ENCODE measurements at regions not wholly inside any gene's neighbourhood (a gene's known extent, or its start where the extent isn't known, plus 50 kb on each side); places are given as distances from the start of the nearest gene placed in this dataset.

GRCh38 chr3:70789878-70790277 lies 477.4 kb upstream of the MDFIC2 start:
- DNase-seq: no peak

DNA sequence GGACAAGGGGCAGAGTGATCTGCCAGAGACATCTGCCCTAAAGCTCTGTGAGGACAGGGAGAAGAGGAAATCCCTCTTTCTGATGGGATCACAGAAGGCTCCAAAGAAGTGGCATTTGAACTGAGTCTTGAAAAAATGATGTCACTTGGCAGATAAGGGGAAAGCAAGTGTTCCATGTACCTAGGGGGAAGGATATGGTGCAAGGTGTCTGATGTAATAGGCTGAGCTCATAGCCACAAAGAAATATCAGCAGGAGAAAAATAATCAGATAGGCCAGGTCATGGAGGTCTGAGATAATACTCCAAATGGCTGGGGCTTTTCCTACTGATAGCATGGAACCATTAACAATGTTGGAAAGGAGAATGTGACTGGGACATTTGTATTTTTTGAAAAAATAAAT lies 468.4 kb upstream of the MDFIC2 start:
- no peak for DNase-seq

DNA sequence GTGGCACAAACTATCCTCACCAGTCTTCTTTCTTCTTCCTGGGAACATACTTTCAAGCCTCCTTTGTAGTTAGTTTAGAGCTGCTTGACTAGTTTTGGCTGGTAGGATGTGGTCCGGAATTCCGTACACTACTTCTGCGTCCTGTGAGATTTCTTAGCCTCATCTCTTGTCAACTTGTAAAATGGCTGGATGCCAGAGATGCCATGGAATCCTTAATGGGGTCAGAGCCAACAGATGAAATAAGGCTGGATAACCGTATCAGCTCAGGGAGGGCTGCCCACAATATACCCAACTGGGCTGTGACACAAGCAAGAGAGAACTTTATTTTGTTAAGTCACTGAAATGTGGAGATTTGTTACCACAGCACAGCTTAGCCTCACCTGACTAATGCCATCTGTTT lies 466.9 kb upstream of the MDFIC2 start:
- no peak for DNase-seq

GRCh38 chr3:70776081-70776480 lies 463.6 kb upstream of the MDFIC2 start:
- DNase-seq: no peak

- DNase-seq: no peak
Observed at GRCh38 chr3:70775257-70775656, 462.8 kb upstream of the MDFIC2 start.

GRCh38 chr3:70774641-70775040 lies 462.2 kb upstream of the MDFIC2 start:
- peak; percentile 12 for DNase-seq

GRCh38 chr3:70771426-70772147 lies 459.1 kb upstream of the MDFIC2 start:
- peak; percentile 14 for DNase-seq

DNA sequence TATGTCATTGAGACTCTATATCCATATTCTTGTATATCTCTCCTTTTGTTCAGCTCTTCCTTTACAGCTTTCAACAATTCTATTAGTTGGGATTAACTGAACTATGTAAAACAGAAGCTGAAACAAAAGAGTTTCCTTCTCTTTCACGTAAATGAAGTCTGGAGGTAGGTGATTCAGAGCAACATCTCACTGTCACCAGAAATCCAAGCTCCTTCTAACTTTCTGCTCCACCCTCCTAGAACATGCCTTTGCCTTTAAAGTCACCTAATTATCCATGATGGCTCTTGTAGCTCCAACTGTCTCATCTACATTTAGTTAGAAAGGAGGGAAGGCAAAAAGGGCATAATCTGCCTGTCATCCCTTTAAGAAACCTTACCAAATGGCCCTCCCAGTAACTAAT lies 458.2 kb upstream of the MDFIC2 start:
- no peak for DNase-seq

- no peak for DNase-seq
Observed at GRCh38 chr3:70766301-70766700, 453.9 kb upstream of the MDFIC2 start.

- DNase-seq: no peak
Observed at GRCh38 chr3:70763894-70764293, 451.5 kb upstream of the MDFIC2 start.

- DNase-seq: no peak
Observed at GRCh38 chr3:70757658-70758057, 445.2 kb upstream of the MDFIC2 start.

- DNase-seq: no peak
Observed at GRCh38 chr3:70755526-70755925, 443.1 kb upstream of the MDFIC2 start.

- DNase-seq: no peak
Observed at GRCh38 chr3:70754314-70754713, 441.9 kb upstream of the MDFIC2 start.

DNA sequence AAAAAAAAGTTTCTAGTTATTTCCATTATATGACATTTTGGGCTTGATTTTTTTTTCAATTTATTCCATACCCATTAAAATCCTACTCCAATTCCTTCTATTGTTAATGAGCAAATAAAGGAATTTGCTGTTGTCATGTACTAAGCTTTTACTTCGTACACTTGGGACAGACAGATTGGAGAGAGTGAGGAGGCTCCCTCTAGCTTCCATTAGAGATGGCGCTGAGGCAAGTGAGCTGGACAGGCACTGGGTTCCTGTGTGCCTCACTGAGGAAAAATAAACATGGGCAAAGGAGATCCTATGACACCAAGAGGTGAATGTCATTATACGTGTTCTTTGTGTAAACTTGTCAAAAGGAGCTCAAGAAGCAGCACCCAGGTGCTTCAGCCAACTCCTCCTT lies 441.1 kb upstream of the MDFIC2 start:
- DNase-seq: no peak

DNA sequence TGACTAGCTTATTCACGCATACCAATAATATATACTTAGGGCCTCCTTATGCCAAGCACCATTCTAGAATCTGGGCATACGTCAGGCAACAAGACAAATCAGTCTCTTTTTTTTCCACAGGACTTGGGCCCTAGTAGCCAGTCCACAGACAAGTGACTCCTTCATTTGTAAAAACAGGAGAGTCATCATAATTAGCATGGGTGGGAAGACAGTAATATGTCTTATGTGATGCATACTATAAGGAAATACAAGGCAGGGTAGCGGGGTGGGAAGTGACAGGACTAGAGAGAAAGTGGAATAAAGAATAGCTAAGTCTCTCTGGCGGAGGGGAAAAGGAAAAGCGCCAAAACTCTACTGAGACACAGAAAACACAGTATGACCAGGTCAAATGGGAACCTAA lies 439.6 kb upstream of the MDFIC2 start:
- DNase-seq: no peak

GRCh38 chr3:70749122-70749521 lies 436.7 kb upstream of the MDFIC2 start:
- no peak for DNase-seq

- no peak for DNase-seq
Observed at GRCh38 chr3:70748593-70748992, 436.2 kb upstream of the MDFIC2 start.

GRCh38 chr3:70747847-70748246 lies 435.4 kb upstream of the MDFIC2 start:
- no peak for DNase-seq

DNA sequence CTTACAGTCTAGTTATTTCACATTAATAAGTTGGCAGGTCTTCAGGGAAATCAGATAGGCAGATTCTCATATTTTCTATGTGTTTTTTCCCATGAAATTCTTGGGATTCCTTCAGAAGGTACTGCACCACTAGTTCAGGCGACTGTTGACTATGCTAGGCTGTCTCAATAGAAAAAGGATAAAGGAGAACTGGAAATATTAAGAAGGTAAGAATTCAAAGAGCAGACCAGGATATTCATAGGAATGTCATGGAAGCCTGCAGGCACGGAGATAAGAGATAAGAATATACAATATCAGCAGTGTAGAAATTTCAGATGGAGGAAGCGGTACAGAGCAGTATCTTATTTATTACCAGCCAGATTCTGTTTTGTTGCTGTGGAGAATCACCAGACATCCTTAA lies 432.1 kb upstream of the MDFIC2 start:
- DNase-seq: no peak

DNA sequence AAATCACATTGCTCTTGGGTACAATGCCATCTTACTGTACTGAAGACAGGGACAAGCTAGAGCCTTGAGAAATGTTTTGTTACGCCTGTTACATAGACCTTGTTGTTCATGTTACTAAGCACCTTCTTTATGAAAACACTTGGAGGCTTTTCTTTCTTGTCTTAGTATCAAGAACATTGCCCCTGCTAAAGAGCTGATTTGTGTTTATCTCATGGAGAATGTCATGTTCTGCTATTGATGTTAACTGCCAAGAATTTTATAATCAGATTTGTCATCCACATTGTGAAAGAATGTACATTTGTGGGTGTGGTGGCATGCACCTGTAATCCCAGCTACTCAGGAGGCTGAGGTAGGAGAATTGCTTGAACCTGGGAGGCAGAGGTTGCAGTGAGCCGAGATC lies 431.3 kb upstream of the MDFIC2 start:
- no peak for DNase-seq

- DNase-seq: no peak
Observed at GRCh38 chr3:70742081-70742480, 429.6 kb upstream of the MDFIC2 start.

DNA sequence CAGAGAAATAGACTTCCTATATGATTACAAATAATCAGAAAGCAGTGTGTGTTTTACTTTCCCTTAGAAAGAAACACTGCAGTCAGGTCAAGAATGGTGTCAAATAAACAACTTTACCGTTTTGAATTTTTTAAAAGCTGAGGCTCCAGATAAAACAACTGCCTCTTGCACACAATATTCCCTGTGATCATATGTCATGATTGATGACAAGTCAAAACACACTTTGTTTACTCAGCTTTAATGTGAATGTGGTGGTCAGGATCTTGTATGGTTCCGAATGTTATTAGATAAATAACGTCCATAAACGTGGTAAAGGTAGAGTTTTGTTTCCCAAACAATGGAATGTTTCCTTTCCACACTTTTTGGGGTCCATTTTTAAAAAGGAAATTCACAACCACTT lies 428.4 kb upstream of the MDFIC2 start:
- no peak for DNase-seq

DNA sequence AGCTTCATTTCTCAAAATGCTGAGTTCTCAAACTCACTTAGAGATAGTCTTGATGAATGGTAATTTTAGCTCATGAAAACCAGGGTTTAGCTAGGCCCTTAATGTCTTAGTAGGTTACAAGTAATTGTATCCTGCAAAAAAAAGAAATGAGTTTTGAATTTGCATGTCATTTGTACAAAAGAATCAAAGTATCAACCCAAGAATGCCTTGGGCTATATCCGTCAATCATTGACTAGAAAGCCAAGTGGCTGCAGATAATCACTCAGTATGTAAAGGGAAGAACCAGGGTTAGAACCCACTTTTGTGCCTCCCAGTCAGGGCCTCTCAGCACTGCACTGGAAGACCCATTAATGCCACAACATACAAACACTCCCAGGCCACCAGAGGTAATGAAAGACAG lies 427.6 kb upstream of the MDFIC2 start:
- DNase-seq: no peak

- no peak for DNase-seq
Observed at GRCh38 chr3:70738291-70738681, 425.8 kb upstream of the MDFIC2 start.

DNA sequence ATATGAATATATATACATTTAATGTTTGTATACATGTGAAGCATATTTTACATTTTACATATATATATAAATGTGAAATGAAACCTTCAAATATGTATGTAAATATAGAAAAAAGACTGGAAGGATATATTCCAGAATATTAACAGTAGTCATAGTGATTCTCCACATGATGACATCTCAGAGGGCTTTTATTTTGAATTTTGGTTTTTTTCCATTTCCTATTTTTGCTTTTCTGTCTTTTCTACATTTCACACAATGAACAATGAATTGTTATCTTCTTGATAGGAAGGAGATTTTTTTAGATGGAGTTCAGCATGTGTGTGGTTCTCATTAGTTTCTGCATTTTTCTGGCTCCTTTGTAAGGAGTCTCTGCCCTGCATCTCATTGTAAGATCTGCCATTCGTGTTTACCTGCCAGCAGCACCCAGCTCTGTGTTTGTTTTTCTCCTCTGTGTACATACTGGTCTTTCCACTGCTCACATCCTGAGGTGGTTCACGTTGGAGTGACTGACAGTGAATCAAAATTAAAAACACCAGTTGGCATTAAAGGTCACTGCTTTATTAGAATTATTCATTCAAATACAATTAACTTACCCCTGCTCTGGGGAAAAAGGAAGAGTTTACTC lies 425.3 kb upstream of the MDFIC2 start:
- DNase-seq: no peak

All from HCEC 1CT (cell line).